Muscle of back (tissue), 3 donors: ENCODE measurements at regions not wholly inside any gene's neighbourhood (a gene's known extent, or its start where the extent isn't known, plus 50 kb on each side); places are given as distances from the start of the nearest gene placed in this dataset.
A peak's percentile ranks its signal among the peaks of the same experiment; 100 is the strongest.

Experiments
- DNase-seq, 3 donors: peaks; one replicate each; pipeline versions ENCODE4 v3.0.0 to v3.0.0-alpha.2; 2013

GRCh38 chr17:5785867-5786509 lies 201.7 kb upstream of the NLRP1 start:
- peak in 1 of 3 donors; percentile 60 for DNase-seq

- no peak for DNase-seq
Measured at GRCh38 chr17:5786510-5786875, 202.2 kb upstream of the NLRP1 start.

GRCh38 chr17:5788266-5788900 lies 204.1 kb upstream of the NLRP1 start:
- DNase-seq = no peak

GRCh38 chr17:5789528-5789927 lies 205.2 kb upstream of the NLRP1 start:
- DNase-seq = no peak

- DNase-seq = no peak
Measured at GRCh38 chr17:5793157-5793556, 208.8 kb upstream of the NLRP1 start.

- no peak for DNase-seq
Measured at GRCh38 chr17:5793899-5794298, 209.6 kb upstream of the NLRP1 start.

GRCh38 chr17:5794385-5794784 lies 210.1 kb upstream of the NLRP1 start:
- DNase-seq = no peak

- no peak for DNase-seq
Measured at GRCh38 chr17:5794881-5795506, 210.7 kb upstream of the NLRP1 start.

GRCh38 chr17:5797447-5798050 lies 213.2 kb upstream of the NLRP1 start:
- peak in 1 of 3 donors; percentile 18 for DNase-seq

GRCh38 chr17:5798094-5798493 lies 213.8 kb upstream of the NLRP1 start:
- DNase-seq = no peak

- DNase-seq = no peak
Measured at GRCh38 chr17:5800131-5800530, 215.8 kb upstream of the NLRP1 start.

GRCh38 chr17:5800646-5801045 lies 216.3 kb upstream of the NLRP1 start:
- no peak for DNase-seq

GRCh38 chr17:5804251-5804650 lies 219.9 kb upstream of the NLRP1 start:
- no peak for DNase-seq

- no peak for DNase-seq
Measured at GRCh38 chr17:5809056-5809455, 224.7 kb upstream of the NLRP1 start.

GRCh38 chr17:5809580-5810188 lies 225.4 kb upstream of the NLRP1 start:
- DNase-seq = no peak

- DNase-seq = no peak
Measured at GRCh38 chr17:5812590-5812989, 228.3 kb upstream of the NLRP1 start.

- DNase-seq = no peak
Measured at GRCh38 chr17:5813357-5813756, 229.0 kb upstream of the NLRP1 start.

- no peak for DNase-seq
Measured at GRCh38 chr17:5815396-5815795, 231.1 kb upstream of the NLRP1 start.

GRCh38 chr17:5816491-5817070 lies 232.3 kb upstream of the NLRP1 start:
- DNase-seq = peak in 1 of 3 donors; percentile 46

- no peak for DNase-seq
Measured at GRCh38 chr17:5817475-5818395, 233.4 kb upstream of the NLRP1 start.

GRCh38 chr17:5819396-5819795 lies 235.1 kb upstream of the NLRP1 start:
- no peak for DNase-seq
